ENCODE measurements at regions not wholly inside any gene's neighbourhood (a gene's known extent, or its start where the extent isn't known, plus 50 kb on each side); places are given as distances from the start of the nearest gene placed in this dataset.

DNA sequence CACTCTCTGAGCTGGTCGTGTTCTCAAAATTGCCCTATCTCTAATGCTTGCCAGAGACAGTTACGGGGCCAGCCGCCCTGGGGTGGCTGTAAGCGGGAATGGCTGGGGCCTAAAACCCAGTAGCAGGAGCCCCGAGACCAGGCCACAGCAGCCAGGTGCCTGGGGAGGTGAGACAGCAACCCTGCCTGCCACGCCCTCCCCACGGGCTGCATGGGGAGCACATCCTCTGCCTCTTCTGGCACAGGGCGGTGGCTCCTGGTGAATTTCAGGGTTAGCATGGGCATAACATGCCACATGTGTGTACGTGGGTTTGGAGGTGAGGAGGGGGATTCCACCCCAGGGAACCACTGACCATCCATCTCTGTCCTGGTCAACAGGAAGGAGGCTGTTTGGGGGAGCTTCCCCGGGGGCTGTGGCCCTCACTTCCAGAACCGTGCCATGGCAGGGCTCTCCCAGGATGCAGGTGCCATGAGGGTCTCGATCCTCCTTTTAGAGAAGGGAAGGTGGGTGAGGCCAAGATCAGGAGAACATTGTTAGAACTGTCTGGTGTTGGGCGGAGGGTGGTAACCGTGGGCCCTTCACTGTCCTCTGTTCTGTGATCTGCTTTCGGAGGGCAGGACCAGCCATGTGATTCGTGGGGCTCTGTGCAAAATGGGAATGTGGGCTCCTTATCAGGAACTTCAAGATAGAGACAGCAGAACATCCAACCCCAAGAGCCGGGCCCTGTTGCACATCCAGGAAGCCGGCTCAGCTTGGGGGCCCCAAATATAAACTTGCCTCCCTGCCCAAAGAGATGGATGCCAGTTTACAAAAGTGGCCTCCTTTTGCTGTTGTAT lies 312.2 kb upstream of the DIO3 start:
- no peak overlapping the region for H3K27ac ChIP-seq
- no peak for TF ChIP-seq ZFX (IDR thresholded peaks at IDR 0.05; ENCODE audit: borderline replicate concordance)
- TF ChIP-seq, protein P1, sequence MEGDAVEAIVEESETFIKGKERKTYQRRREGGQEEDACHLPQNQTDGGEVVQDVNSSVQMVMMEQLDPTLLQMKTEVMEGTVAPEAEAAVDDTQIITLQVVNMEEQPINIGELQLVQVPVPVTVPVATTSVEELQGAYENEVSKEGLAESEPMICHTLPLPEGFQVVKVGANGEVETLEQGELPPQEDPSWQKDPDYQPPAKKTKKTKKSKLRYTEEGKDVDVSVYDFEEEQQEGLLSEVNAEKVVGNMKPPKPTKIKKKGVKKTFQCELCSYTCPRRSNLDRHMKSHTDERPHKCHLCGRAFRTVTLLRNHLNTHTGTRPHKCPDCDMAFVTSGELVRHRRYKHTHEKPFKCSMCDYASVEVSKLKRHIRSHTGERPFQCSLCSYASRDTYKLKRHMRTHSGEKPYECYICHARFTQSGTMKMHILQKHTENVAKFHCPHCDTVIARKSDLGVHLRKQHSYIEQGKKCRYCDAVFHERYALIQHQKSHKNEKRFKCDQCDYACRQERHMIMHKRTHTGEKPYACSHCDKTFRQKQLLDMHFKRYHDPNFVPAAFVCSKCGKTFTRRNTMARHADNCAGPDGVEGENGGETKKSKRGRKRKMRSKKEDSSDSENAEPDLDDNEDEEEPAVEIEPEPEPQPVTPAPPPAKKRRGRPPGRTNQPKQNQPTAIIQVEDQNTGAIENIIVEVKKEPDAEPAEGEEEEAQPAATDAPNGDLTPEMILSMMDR (IDR thresholded peaks at IDR 0.05): no peak

DNA sequence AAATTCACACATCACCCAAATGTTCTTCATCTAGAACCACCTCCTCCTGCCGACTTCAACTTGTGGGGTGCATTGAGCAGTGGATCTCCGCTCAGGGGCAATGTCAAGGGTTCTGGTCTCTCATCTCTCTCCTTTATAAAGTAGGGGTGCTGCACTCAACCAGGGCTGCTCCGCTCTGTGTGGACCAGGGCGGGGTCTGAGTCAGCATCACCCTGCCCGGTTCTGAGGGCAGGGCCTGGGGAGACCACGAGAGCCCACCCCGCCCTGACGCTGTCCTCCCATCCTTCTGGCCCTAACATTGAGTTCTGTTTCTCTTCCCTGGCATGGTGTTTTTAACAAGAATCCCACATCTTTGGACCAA lies 311.6 kb upstream of the DIO3 start:
- no peak overlapping the region for H3K27ac ChIP-seq
- no peak for TF ChIP-seq ZFX (IDR thresholded peaks at IDR 0.05; ENCODE audit: borderline replicate concordance)
- TF ChIP-seq, protein P1 (IDR thresholded peaks at IDR 0.05): no peak

DNA sequence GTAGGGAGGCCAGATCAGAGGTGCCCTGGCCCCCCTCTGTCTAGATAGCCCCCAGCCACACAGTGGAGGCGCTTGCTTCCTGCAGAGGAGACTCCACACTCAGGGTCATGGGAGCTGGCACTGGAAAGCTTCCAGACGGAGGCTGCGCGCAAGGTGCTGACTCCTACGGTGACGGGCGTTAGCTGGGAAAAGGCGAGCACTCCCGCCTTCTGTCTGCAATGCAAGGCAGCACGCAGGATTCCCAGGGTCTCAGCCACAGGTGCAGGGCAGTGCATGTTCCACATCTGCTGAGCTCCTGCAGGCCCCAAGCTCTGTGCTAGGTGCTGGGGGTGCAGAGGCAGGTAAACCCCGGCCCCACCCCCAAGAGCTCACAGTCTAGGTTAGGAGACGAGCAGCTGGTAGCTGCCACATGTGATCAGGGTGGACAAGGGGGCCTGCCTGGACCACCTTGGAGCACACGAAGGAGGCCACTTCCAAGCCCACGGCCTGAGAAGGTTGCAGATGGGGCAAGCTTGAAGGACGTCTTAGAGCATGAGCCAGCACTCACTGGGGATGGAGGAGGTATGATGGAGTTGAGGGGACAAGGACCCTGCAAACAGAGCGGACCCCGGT lies 310.9 kb upstream of the DIO3 start:
- TF ChIP-seq, protein P1 (IDR thresholded peaks at IDR 0.05): no peak
- no peak for TF ChIP-seq ZFX (IDR thresholded peaks at IDR 0.05; ENCODE audit: borderline replicate concordance)
- H3K27ac ChIP-seq: no peak overlapping the region

GRCh38 chr14:101250948-101251811 lies 310.1 kb upstream of the DIO3 start:
- TF ChIP-seq, protein P1 (IDR thresholded peaks at IDR 0.05): no peak
- no peak for TF ChIP-seq ZFX (IDR thresholded peaks at IDR 0.05; ENCODE audit: borderline replicate concordance)
- no peak overlapping the region for H3K27ac ChIP-seq

DNA sequence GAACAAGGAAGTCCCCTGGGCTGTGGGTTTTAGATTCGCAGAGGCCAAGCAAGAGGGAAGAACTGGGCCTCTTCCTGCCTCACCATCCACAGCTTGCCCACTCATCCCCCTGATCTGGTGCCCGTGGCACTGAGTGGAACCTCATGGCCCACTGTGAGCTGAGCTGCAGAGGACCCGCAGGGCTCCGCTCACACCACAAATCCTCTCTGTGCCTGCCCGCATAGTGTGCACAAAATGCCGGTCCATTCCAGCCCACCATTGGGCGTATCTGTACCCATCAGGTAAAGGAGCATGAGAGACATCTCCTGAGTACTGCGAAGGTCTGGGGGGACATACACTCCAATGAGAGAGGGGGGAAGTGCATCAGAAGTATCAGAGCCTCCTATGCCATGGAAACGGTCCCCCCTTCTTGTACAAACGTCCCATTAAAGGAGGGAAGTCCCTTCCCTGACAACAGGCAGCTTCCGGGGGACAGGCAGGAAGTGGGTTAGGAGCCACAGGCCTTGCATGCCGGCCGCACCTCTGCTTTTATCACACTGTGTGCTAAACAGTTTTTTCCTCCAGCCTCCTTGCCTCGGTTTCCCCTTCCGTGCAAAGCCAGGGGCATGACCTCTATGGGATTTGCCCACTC lies 309.4 kb upstream of the DIO3 start:
- H3K27ac ChIP-seq: no peak overlapping the region
- TF ChIP-seq, protein P1 (IDR thresholded peaks at IDR 0.05): no peak
- TF ChIP-seq ZFX (IDR thresholded peaks at IDR 0.05; ENCODE audit: borderline replicate concordance): no peak

GRCh38 chr14:101252443-101253214 lies 308.7 kb upstream of the DIO3 start:
- no peak overlapping the region for H3K27ac ChIP-seq

More at GRCh38 chr14:101252443-101253214, 308.7 kb upstream of the DIO3 start:
- TF ChIP-seq, protein P1 (IDR thresholded peaks at IDR 0.05): no peak
- no peak for TF ChIP-seq ZFX (IDR thresholded peaks at IDR 0.05; ENCODE audit: borderline replicate concordance)

Measured in 22Rv1 (cell line).